HG03280 (cell line): ENCODE measurements at regions not wholly inside any gene's neighbourhood (a gene's known extent, or its start where the extent isn't known, plus 50 kb on each side); places are given as distances from the start of the nearest gene placed in this dataset.

Experiments used
- ATAC-seq: cut with Tn5 transposase; IDR thresholded peaks from one replicate; pipeline ENCODE4 v1.9.1; 2021; ENCODE audit warnings: mild to moderate bottlenecking, moderate library complexity; ENCODE audit not compliant: unreplicated experiment

DNA sequence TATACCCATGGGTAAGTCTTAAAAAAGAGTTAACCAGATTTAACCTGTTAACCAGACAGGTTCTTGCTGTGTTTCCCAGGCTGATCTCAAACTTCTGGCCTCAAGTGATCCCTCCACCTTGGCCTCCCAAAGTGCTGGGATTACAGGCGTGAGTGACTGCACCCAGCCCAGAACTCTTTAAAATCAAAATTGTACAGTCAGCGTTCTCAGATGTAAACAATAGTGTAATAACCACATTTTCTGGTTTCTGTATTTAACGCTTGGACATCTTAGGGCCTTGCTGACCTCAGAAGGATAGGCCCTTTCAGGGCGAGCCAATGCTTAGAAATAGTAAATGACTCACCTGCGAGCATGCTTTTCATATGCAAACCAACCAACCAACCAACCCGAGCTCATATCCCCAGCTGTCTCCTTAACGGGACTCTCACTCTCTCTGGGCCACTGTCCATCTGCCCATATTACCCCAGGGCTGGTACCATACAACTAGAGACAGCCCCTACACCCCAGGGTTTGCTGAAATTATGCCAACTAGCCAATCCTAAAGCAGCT is 415.0 kb upstream of the XYLT1 start:
- no peak for ATAC-seq

- ATAC-seq: no peak
Measured at GRCh38 chr16:17877821-17878360, 407.1 kb upstream of the XYLT1 start.

DNA sequence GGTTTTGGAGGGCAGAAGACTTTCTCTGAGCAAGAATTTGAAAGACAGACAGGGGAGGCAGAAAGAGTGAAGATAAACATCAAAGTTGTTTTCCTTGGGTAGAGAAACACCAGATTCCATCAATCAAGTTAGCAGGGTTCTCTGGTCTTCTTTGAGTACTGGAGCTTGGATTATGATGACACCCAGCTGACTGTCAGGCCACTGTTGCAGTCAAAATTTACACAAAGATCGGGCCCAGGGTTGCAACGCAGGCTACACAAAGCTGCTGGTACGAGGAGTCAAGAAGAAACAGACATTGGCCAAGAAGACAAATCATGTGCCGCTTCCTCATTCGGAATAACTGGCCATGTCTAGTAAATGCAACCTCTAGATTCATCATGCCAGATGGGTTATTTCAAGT is 396.2 kb upstream of the XYLT1 start:
- no peak for ATAC-seq

- ATAC-seq: no peak
Measured at GRCh38 chr16:17861981-17862479, 391.3 kb upstream of the XYLT1 start.

- no peak for ATAC-seq
Measured at GRCh38 chr16:17858061-17858460, 387.3 kb upstream of the XYLT1 start.

DNA sequence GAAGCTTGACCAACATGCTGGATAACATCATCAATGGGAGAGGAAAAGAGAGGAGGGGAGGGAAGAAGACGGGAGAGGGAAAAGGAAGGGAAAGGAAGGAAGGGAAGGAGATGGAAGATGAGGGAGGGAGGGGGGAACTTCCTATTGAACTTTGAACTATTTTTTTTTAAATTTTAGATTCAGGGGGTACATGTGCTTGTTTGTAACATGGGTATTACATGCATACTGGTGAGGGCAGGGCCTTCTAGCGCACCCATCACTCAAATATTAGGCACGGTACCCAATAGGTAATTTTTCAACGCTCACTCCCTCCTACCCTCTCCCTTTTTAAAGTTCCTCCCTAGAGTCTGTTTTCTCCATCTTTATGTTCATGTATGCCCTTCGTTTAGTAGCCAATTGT is 383.2 kb upstream of the XYLT1 start:
- no peak for ATAC-seq

- no peak for ATAC-seq
Measured at GRCh38 chr16:17852977-17853702, 382.4 kb upstream of the XYLT1 start.

GRCh38 chr16:17850581-17851250 is 380.0 kb upstream of the XYLT1 start:
- no peak for ATAC-seq

DNA sequence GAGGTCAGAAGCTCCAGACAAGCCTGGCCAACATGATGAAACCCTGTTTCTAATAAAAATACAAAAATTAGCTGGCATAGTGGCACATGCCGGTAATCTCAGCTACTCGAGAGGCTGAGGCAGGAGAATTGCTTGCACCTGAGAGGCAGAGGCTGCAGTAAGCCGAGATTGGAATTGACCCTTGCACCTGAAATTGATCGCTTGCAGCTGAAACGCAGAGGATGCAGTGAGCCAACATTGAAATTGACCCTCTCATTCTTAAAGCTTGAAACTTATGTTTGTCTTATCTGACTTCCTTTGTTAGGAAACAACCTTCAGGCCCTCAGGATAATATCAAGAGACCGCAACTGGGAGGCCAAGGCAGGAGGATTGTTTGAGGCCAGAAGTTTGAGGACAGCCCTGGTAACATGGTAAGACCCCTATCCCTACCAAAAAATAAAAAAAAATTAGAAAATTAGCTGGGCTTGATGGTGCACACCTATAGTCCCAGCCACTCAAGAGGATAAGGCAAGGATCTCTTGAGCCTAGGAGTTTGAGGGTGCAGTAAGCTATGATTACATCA is 376.6 kb upstream of the XYLT1 start:
- no peak for ATAC-seq

- no peak for ATAC-seq
Measured at GRCh38 chr16:17846030-17846429, 375.3 kb upstream of the XYLT1 start.

- ATAC-seq: no peak
Measured at GRCh38 chr16:17845031-17845430, 374.3 kb upstream of the XYLT1 start.

GRCh38 chr16:17843905-17844304 is 373.1 kb upstream of the XYLT1 start:
- ATAC-seq: no peak

DNA sequence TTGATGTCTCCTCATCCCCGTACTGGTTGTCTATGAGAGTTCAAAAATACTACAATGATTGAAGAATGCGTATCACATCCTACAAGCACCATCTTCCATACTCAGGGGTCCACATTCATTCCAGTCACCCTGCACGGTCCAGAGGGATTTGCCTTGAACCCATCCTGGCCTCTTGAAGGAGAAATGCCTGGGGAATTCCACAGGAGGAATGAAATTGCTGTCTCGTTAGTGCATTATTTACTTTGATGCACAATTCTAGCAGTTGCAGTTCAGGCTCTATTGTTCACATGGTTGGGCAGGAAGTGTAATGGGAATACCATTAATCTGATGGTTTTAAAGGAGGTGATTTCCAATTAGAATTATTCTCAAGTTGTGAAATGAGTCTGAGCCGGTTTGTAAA is 369.1 kb upstream of the XYLT1 start:
- no peak for ATAC-seq

GRCh38 chr16:17839272-17839671 is 368.5 kb upstream of the XYLT1 start:
- no peak for ATAC-seq

- no peak for ATAC-seq
Measured at GRCh38 chr16:17836868-17837602, 366.3 kb upstream of the XYLT1 start.

GRCh38 chr16:17835118-17835876 is 364.5 kb upstream of the XYLT1 start:
- no peak for ATAC-seq

DNA sequence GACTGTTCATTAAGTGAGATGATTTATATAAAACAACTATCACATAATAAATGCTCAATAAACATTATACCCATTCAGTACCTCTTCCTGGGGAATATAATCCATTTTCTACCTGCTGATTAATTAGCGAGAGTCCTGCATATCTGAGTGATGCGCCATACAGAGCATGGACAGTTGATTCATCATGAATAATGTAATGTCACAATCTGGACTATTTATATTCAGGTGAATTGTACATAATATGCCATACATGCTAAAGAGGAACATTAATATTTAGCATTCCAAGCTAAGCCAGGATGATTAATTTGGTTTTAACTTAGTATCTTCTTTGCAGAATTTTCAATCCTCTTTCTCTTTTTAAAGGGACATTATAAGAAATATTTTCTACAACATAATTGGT is 362.0 kb upstream of the XYLT1 start:
- no peak for ATAC-seq

DNA sequence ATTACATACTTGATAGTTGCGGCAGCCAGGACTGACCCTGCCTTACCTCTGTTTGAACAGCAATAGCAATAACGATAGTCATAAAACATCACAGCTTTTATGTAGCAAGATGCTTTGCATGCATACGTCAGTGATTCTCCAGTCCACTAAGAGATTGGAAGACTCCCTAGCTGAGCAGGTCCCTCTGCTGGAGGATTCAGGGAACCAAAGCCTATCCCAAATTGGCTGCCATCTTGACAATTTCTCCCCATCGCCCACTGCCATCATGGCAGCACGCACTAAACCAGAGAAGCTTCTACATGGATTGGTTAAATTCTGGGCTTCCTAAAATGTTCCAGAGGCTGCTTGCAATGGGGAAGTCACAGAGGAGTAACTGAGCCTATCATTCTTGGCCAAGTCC is 360.6 kb upstream of the XYLT1 start:
- ATAC-seq: no peak

- no peak for ATAC-seq
Measured at GRCh38 chr16:17830651-17831050, 359.9 kb upstream of the XYLT1 start.

DNA sequence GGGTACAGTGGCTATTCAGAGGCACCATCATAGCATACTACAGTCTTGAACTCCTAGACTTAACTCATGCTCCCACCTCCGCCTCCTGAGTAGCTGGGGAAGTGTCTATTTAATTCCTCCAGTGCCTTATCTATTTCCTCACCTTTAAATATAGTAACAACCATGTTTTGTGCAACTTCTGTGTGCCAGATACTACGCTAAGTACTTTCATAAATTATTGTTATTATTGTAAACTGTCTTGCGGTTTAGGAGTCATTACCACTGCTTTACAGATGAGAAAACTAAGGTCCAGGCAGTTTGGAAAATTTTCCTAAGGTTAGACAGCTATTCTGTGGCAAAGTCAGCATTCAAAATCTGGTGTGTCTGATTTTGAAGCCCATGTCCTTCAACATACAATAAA is 359.1 kb upstream of the XYLT1 start:
- ATAC-seq: no peak
